Endothelial cell (in vitro differentiated cells): ENCODE measurements at regions not wholly inside any gene's neighbourhood (a gene's known extent, or its start where the extent isn't known, plus 50 kb on each side); places are given as distances from the start of the nearest gene placed in this dataset.
"Not testable (repeated sequence)": the region's sequence is repeated elsewhere in the genome, so short reads cannot be mapped to it uniquely, and the experiment has no call there.

Experiments
- DNase-seq: peaks from one replicate; pipeline ENCODE4 v3.0.0; 2021; ENCODE audit warnings: low spot score
- H3K27ac Mint-ChIP-seq: one replicate; pipeline ENCODE4 v1.8.0; 2021; ENCODE audit warnings: mixed read lengths, inconsistent platforms; ENCODE audit not compliant: unreplicated experiment
- H3K27me3 Mint-ChIP-seq: one replicate; pipeline ENCODE4 v1.8.0; 2021; ENCODE audit warnings: mild to moderate bottlenecking, moderate library complexity, mixed read lengths, inconsistent platforms; ENCODE audit not compliant: unreplicated experiment
- H3K36me3 Mint-ChIP-seq: one replicate; pipeline ENCODE4 v1.8.0; 2021; ENCODE audit warnings: mild to moderate bottlenecking, low read depth, mixed read lengths, inconsistent platforms; ENCODE audit not compliant: unreplicated experiment
- H3K4me1 Mint-ChIP-seq: one replicate; pipeline ENCODE4 v1.8.0; 2021; ENCODE audit warnings: mild to moderate bottlenecking, mixed read lengths, inconsistent platforms; ENCODE audit not compliant: unreplicated experiment
- H3K4me3 Mint-ChIP-seq: one replicate; pipeline ENCODE4 v1.8.0; 2021; ENCODE audit warnings: mild to moderate bottlenecking, mixed read lengths, inconsistent platforms; ENCODE audit not compliant: unreplicated experiment
- H3K9me3 Mint-ChIP-seq: one replicate; pipeline ENCODE4 v1.8.0; 2021; ENCODE audit warnings: mixed read lengths, inconsistent platforms; ENCODE audit not compliant: unreplicated experiment
- CTCF ChIP-seq: fragments of 200-600 bp; sonication (generic); IDR thresholded peaks from one replicate; pipeline ENCODE4 v1.5.0; 2021; ENCODE audit warnings: antibody characterized with exemption; ENCODE audit not compliant: unreplicated experiment

GRCh38 chr18:10249801-10250200, 204.6 kb upstream of the APCDD1 start:
- H3K36me3 Mint-ChIP-seq, result no peaks in the 10 kb centered on the region
- no peaks in the 10 kb centered on the region for H3K9me3 Mint-ChIP-seq
- H3K27me3 Mint-ChIP-seq, result no peaks in the 10 kb centered on the region
- no peak for DNase-seq
- H3K4me1 Mint-ChIP-seq, result no peaks in the 10 kb centered on the region
- H3K27ac Mint-ChIP-seq, result no peak overlapping the region
- TF ChIP-seq CTCF, result no peak
- H3K4me3 Mint-ChIP-seq, result no peak overlapping the region

GRCh38 chr18:10252494-10252893, 201.9 kb upstream of the APCDD1 start:
- no peaks in the 10 kb centered on the region for H3K4me1 Mint-ChIP-seq
- no peaks in the 10 kb centered on the region for H3K27me3 Mint-ChIP-seq
- H3K27ac Mint-ChIP-seq, result no peak overlapping the region
- TF ChIP-seq CTCF, result no peak
- DNase-seq, result no peak
- H3K4me3 Mint-ChIP-seq, result no peak overlapping the region
- no peaks in the 10 kb centered on the region for H3K9me3 Mint-ChIP-seq
- H3K36me3 Mint-ChIP-seq, result no peaks in the 10 kb centered on the region

GRCh38 chr18:10252952-10253705, 201.3 kb upstream of the APCDD1 start:
- H3K4me3 Mint-ChIP-seq, result no peak overlapping the region
- H3K36me3 Mint-ChIP-seq, result no peaks in the 10 kb centered on the region
- H3K27ac Mint-ChIP-seq, result no peak overlapping the region
- TF ChIP-seq CTCF, result no peak
- no peaks in the 10 kb centered on the region for H3K9me3 Mint-ChIP-seq
- H3K4me1 Mint-ChIP-seq, result no peaks in the 10 kb centered on the region
- no peaks in the 10 kb centered on the region for H3K27me3 Mint-ChIP-seq
- no peak for DNase-seq

- not testable (repeated sequence) for H3K4me1 Mint-ChIP-seq, H3K4me3 Mint-ChIP-seq, H3K9me3 Mint-ChIP-seq, DNase-seq, H3K27ac Mint-ChIP-seq, H3K27me3 Mint-ChIP-seq, H3K36me3 Mint-ChIP-seq
Measured at GRCh38 chr18:10256276-10256675, 198.2 kb upstream of the APCDD1 start.

GRCh38 chr18:10258836-10259474, 195.5 kb upstream of the APCDD1 start:
- no peaks in the 10 kb centered on the region for H3K27me3 Mint-ChIP-seq
- no peak for DNase-seq
- no peaks in the 10 kb centered on the region for H3K4me1 Mint-ChIP-seq
- H3K36me3 Mint-ChIP-seq, result no peaks in the 10 kb centered on the region
- H3K9me3 Mint-ChIP-seq, result no peaks in the 10 kb centered on the region
- H3K4me3 Mint-ChIP-seq, result no peak overlapping the region
- no peak for TF ChIP-seq CTCF
- H3K27ac Mint-ChIP-seq, result no peak overlapping the region
